Spleen (tissue), 11 donors: ENCODE measurements at regions not wholly inside any gene's neighbourhood (a gene's known extent, or its start where the extent isn't known, plus 50 kb on each side); places are given as distances from the start of the nearest gene placed in this dataset.

Experiments used
- DNase-seq: peaks from one replicate; pipeline ENCODE4 v3.0.0-alpha.2; 2020
- H3K27ac ChIP-seq, 8 donors: fragments of 200-600 bp; sonication (generic) in 7 of 8; 1 replicate in 4 of 8; 2 replicates in 4 of 8; pipeline versions ENCODE4 v1.5.0 to v1.8.0; 2016 to 2021; ENCODE audit warnings: inconsistent platforms in 4 of 8, mild to moderate bottlenecking in 4 of 8, moderate library complexity in 1 of 8
- H3K27me3 ChIP-seq, 7 donors: fragments of 200-600 bp; sonication (generic) in 6 of 7; replicated peaks in 1 of 7; 1 replicate in 4 of 7; 2 replicates in 3 of 7; pipeline versions ENCODE4 v1.5.0 to v1.8.0; 2016 to 2021; ENCODE audit warnings: inconsistent platforms in 3 of 7, mild to moderate bottlenecking in 1 of 7
- H3K36me3 ChIP-seq, 6 donors: fragments of 200-600 bp; sonication (generic) in 5 of 6; 1 replicate in 4 of 6; 2 replicates in 2 of 6; pipeline versions ENCODE4 v1.5.0 to v1.8.0; 2016 to 2021; ENCODE audit warnings: inconsistent platforms in 2 of 6
- H3K4me1 ChIP-seq, 6 donors: fragments of 200-600 bp; sonication (generic) in 5 of 6; 1 replicate in 3 of 6; 2 replicates in 3 of 6; pipeline versions ENCODE4 v1.5.0 to v1.8.0; 2016 to 2021; ENCODE audit warnings: inconsistent platforms in 3 of 6
- H3K4me3 ChIP-seq, 8 donors: fragments of 200-600 bp; sonication (generic) in 7 of 8; 1 replicate in 4 of 8; 2 replicates in 4 of 8; pipeline versions ENCODE4 v1.5.0 to v1.8.0; 2016 to 2021; ENCODE audit warnings: inconsistent platforms in 4 of 8, mild to moderate bottlenecking in 4 of 8, moderate library complexity in 2 of 8
- H3K9me3 ChIP-seq, 8 donors: fragments of 200-600 bp; sonication (generic) in 7 of 8; 1 replicate in 4 of 8; 2 replicates in 4 of 8; pipeline versions ENCODE4 v1.5.0 to v1.8.0; 2016 to 2021; ENCODE audit warnings: inconsistent platforms in 4 of 8
- CTCF ChIP-seq, 11 experiments: fragments of 200-600 bp in 7 of 11; fragments of 450-650 bp in 4 of 11; sonication (generic) in 4 of 11; IDR thresholded peaks in 8 of 11; conservative IDR thresholded peaks in 3 of 11; 1 replicate in 7 of 11; 2 replicates in 4 of 11; pipeline versions ENCODE4 v1.4.0 to v1.8.0; 2016 to 2021; ENCODE audit warnings: antibody characterized with exemption in 11 of 11, inconsistent platforms in 4 of 11, mild to moderate bottlenecking in 1 of 11
- POLR2A ChIP-seq, 3 donors: fragments of 450-650 bp; IDR thresholded peaks; one replicate each; pipeline ENCODE4 v1.5.1; 2017; ENCODE audit warnings: antibody characterized with exemption in 3 of 3, mild to moderate bottlenecking in 1 of 3
- POLR2AphosphoS5 ChIP-seq, 3 donors: sonication (generic); formaldehyde crosslinking; IDR thresholded peaks; one replicate each; pipeline ENCODE4 v1.5.1; 2017; ENCODE audit warnings: antibody characterized with exemption in 3 of 3
- WGBS, 5 donors: extraction: QIAGEN DNeasy Blood & Tissue Kit in 3 of 5; methylation state at CpG; one replicate each; pipeline versions ENCODE4 v1.1.5 to v1.1.7; 2013 to 2018; 5-methylcytosine and 5-hydroxymethylcytosine counted together
- intact Hi-C: fragments of 100-400 bp; cut with DNase I; formaldehyde crosslinking; loops from one replicate; pipeline ENCODE4 v1.15.0; 2023; ENCODE audit warnings: low total_unique reads
- donor health status: healthy with polysubstance abuse.
- donor health status: DM: no; HTN: no; CAD: no; lungs with moderate emphysema.
- donor health status: DM: no; HTN: no; CAD: no.
- donor health status: Bipolar disorder and iron deficiency.
- donor health status: healthy.
- donor health status: DM: no; HTN: no; CAD: no.
- donor health status: DM: yes; HTN: yes; CAD: no.

DNA sequence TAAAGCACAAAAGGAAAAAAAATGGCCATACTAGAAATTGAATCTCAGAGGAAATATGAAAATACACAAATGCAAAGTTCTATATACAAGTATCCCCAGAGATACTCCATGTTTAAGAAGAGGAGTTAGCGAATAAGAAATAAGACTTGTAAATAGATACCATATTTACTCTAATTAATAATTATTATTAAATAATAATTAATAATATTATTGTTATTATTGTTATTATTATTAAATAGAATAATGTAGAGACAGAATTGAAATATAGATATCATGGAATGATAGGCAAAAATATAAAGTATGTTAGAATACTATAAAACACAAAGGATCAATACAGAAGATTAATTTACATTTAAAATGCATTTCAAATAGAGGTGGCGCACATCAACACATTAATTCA is 1047.5 kb upstream of the MIR17HG start:
- no peaks in the 10 kb centered on the region for H3K4me1 ChIP-seq
- no peak overlapping the region for H3K4me3 ChIP-seq
- no peaks in the 10 kb centered on the region for H3K27me3 ChIP-seq
- intact Hi-C loops, result no loop called here
- no peaks in the 10 kb centered on the region for H3K9me3 ChIP-seq
- H3K36me3 ChIP-seq, result no peaks in the 10 kb centered on the region
- WGBS, 5 donors, result 88 to 96% (median 95%) methylated on average over 2 of the region's 2 CpGs
- DNase-seq, result no peak
- no peak for TF ChIP-seq CTCF (IDR thresholded peaks at IDR 0.05 in 8 of 11, conservative IDR thresholded peaks at IDR 0.05 in 3 of 11)
- TF ChIP-seq POLR2AphosphoS5 (IDR thresholded peaks at IDR 0.05), result no peak
- TF ChIP-seq POLR2A (IDR thresholded peaks at IDR 0.05), result no peak
- no peak overlapping the region for H3K27ac ChIP-seq

DNA sequence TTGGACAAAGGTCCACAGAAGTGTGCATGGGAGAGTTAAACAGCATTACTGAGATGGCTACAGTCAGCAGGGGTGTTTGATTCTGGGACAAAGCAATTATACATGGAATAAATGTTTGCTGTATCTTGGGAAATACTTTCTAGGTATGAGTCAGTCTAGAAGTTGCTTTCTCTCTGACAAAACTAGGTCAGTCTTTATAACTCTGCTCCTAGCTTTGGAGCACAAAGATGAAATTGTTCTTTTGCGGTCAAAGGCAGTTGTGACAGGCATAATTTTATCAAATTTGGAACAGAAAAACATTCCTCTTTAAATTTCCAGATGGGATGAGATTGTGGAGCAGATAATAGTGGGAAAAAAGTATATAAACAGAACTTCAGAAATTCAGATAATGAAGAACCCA is 1045.4 kb upstream of the MIR17HG start:
- TF ChIP-seq CTCF (IDR thresholded peaks at IDR 0.05 in 8 of 11, conservative IDR thresholded peaks at IDR 0.05 in 3 of 11) (no peak), POLR2A (IDR thresholded peaks at IDR 0.05) (no peak), POLR2AphosphoS5 (IDR thresholded peaks at IDR 0.05) (no peak)
- Histone ChIP-seq H3K27ac (no peak overlapping the region), H3K9me3 (peaks cover 0 to 7% (median 0%) of the 10 kb centered on the region in 8 donors), H3K4me3 (no peak overlapping the region), H3K4me1 (no peaks in the 10 kb centered on the region), H3K27me3 (no peaks in the 10 kb centered on the region), H3K36me3 (no peaks in the 10 kb centered on the region)
- DNase-seq, result no peak
- intact Hi-C loops, result no loop called here
- WGBS, 5 donors, result 74 to 86% (median 78%) methylated on average over 1 of the region's 1 CpG

DNA sequence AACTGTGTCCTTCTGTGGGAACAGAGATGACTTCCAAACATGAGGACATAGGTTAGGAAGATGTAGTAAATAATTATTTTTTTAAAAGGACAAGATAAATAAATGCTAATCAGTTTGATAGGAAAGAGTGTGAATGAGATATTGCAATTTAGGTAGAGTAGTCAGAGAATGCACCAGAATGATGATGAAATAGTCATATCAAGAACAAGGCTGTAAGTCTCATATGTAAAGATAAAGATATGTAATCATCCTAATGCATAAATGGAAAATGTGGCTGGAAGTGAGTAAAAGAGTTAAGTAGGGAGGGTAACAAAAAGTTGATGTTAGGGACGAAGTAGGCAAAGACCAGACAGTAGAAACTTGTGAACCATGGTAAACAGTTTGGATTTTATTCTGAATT is 1041.7 kb upstream of the MIR17HG start:
- TF ChIP-seq POLR2A (IDR thresholded peaks at IDR 0.05), result no peak
- TF ChIP-seq CTCF (IDR thresholded peaks at IDR 0.05 in 8 of 11, conservative IDR thresholded peaks at IDR 0.05 in 3 of 11), result no peak
- no peak for TF ChIP-seq POLR2AphosphoS5 (IDR thresholded peaks at IDR 0.05)
- Histone ChIP-seq H3K27ac (no peak overlapping the region), H3K9me3 (peaks cover 0 to 8% (median 0%) of the 10 kb centered on the region in 8 donors), H3K4me3 (no peak overlapping the region), H3K4me1 (no peaks in the 10 kb centered on the region), H3K27me3 (no peaks in the 10 kb centered on the region), H3K36me3 (no peaks in the 10 kb centered on the region)
- DNase-seq, result no peak
- intact Hi-C loops, result no loop called here
- 77 to 89% (median 84%) methylated on average over 1 of the region's 1 CpG for WGBS, 5 donors

GRCh38 chr13:90307136-90307535 is 1040.4 kb upstream of the MIR17HG start:
- Histone ChIP-seq H3K27ac (no peak overlapping the region), H3K4me1 (no peaks in the 10 kb centered on the region), H3K36me3 (no peaks in the 10 kb centered on the region), H3K27me3 (no peaks in the 10 kb centered on the region), H3K4me3 (no peak overlapping the region), H3K9me3 (peaks cover 0 to 9% (median 0%) of the 10 kb centered on the region in 8 donors)
- WGBS, 5 donors, result 78 to 94% (median 91%) methylated on average over 6 of the region's 6 CpGs
- intact Hi-C loops, result no loop called here
- no peak for TF ChIP-seq CTCF (IDR thresholded peaks at IDR 0.05 in 8 of 11, conservative IDR thresholded peaks at IDR 0.05 in 3 of 11)
- no peak for TF ChIP-seq POLR2A (IDR thresholded peaks at IDR 0.05)
- no peak for TF ChIP-seq POLR2AphosphoS5 (IDR thresholded peaks at IDR 0.05)
- DNase-seq, result no peak
